ENCODE measurements at regions not wholly inside any gene's neighbourhood (a gene's known extent, or its start where the extent isn't known, plus 50 kb on each side); places are given as distances from the start of the nearest gene placed in this dataset.
A peak's percentile ranks its signal among the peaks of the same experiment; 100 is the strongest.

DNA sequence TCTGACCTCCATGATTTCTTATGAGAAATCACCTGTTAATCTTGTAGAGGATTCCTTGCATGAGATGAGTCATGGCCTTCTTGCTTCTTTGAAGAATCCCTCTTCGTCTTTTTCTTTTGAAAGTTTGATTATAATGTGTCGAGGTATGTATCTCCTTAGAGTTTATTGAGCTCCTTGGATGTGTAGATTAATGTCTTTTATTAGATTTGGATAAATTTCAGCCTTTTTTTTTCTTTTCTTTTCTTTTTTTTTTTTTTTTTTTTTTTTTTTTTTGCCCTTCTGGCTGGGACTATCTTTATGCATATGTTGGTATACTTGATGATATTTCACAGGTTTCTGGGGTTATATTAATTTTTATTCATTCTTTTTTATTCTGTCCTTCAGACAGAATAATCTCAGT is 72.3 kb upstream of the ITGA4 start:
- Histone ChIP-seq H3K27me3 (no peaks in the 10 kb centered on the region), H3K4me3 (no peak overlapping the region), H3K27ac (no peak overlapping the region), H3K9me3 (peaks cover 0 to 22% (median 0%) of the 10 kb centered on the region in 12 donors), H3K4me1 (no peaks in the 10 kb centered on the region), H3K36me3 (no peaks in the 10 kb centered on the region)
- no peak for ATAC-seq
- intact Hi-C loops (cut with DNase I), result no loop called here
- DNase-seq, result no peak
- no peak for TF ChIP-seq POLR2A (IDR thresholded peaks at IDR 0.05)
- TF ChIP-seq, protein P1, sequence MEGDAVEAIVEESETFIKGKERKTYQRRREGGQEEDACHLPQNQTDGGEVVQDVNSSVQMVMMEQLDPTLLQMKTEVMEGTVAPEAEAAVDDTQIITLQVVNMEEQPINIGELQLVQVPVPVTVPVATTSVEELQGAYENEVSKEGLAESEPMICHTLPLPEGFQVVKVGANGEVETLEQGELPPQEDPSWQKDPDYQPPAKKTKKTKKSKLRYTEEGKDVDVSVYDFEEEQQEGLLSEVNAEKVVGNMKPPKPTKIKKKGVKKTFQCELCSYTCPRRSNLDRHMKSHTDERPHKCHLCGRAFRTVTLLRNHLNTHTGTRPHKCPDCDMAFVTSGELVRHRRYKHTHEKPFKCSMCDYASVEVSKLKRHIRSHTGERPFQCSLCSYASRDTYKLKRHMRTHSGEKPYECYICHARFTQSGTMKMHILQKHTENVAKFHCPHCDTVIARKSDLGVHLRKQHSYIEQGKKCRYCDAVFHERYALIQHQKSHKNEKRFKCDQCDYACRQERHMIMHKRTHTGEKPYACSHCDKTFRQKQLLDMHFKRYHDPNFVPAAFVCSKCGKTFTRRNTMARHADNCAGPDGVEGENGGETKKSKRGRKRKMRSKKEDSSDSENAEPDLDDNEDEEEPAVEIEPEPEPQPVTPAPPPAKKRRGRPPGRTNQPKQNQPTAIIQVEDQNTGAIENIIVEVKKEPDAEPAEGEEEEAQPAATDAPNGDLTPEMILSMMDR (IDR thresholded peaks at IDR 0.05), result no peak
- WGBS, 4 donors, result 82 to 87% (median 84%) methylated on average over 2 of the region's 2 CpGs

DNA sequence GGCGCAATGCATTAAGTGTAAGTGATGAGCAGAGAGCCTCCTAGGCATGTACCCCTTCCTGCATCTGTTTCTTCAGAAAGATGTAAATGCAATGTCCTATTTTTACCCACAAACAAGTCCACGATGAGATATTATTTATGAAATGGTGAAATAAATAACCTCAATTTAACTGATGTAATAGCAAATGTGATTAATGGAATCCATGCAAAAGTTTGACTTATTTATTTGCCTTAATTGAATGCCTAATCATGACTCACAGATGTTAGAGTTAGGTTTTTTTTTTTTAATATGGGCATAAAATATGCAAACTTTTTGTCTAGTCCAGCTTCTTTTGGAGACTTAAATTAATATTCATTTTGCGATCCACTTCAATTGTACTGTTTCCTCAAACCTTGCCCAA is 67.7 kb upstream of the ITGA4 start:
- Histone ChIP-seq H3K27ac (no peak overlapping the region), H3K4me1 (peaks cover 0 to 18% (median 0%) of the 10 kb centered on the region in 12 donors), H3K9me3 (peaks cover 0 to 16% (median 0%) of the 10 kb centered on the region in 12 donors), H3K27me3 (no peaks in the 10 kb centered on the region), H3K4me3 (no peak overlapping the region), H3K36me3 (no peaks in the 10 kb centered on the region)
- 84 to 86% (median 85%) methylated on average over 3 of the region's 3 CpGs for WGBS, 4 donors
- no peak for ATAC-seq
- TF ChIP-seq POLR2A (IDR thresholded peaks at IDR 0.05), result no peak
- TF ChIP-seq, protein P1 (IDR thresholded peaks at IDR 0.05), result no peak
- DNase-seq, result no peak
- intact Hi-C loops (cut with DNase I), result no loop called here

- DNase-seq, result no peak
- Histone ChIP-seq H3K36me3 (no peaks in the 10 kb centered on the region), H3K4me3 (peak overlapping the region in 1 of 12 donors; percentile 32), H3K27me3 (no peaks in the 10 kb centered on the region), H3K9me3 (no peaks in the 10 kb centered on the region), H3K27ac (peak overlapping the region in 1 of 12 donors; percentile 68), H3K4me1 (peaks cover 0 to 35% (median 0%) of the 10 kb centered on the region in 12 donors)
- 7 to 16% (median 11%) methylated on average over 1 of the region's 1 CpG for WGBS, 4 donors
- TF ChIP-seq, protein P1 (IDR thresholded peaks at IDR 0.05), result no peak
- no peak for TF ChIP-seq POLR2A (IDR thresholded peaks at IDR 0.05)
- intact Hi-C loops (cut with DNase I), result no loop called here
- ATAC-seq, result peak in 3 of 4 donors; percentile 52 to 59 (median 56)
These were observed 63.7 kb upstream of the ITGA4 start for GRCh38 chr2:181393472-181393871.

- Histone ChIP-seq H3K27ac (peak overlapping the region in 1 of 12 donors; percentile 63), H3K4me3 (no peak overlapping the region), H3K9me3 (no peaks in the 10 kb centered on the region), H3K4me1 (peaks cover 0 to 35% (median 0%) of the 10 kb centered on the region in 12 donors), H3K36me3 (no peaks in the 10 kb centered on the region), H3K27me3 (no peaks in the 10 kb centered on the region)
- DNase-seq, result no peak
- WGBS, 4 donors, result 76 to 85% (median 78%) methylated on average over 4 of the region's 4 CpGs
- ATAC-seq, result no peak
- intact Hi-C loops (cut with DNase I), result no loop called here
- TF ChIP-seq, protein P1 (IDR thresholded peaks at IDR 0.05), result no peak
These were observed 62.3 kb upstream of the ITGA4 start for GRCh38 chr2:181394741-181395437.

Measured in heart left ventricle (tissue), 16 donors.